Natural killer cell (primary cell): ENCODE measurements at regions not wholly inside any gene's neighbourhood (a gene's known extent, or its start where the extent isn't known, plus 50 kb on each side); places are given as distances from the start of the nearest gene placed in this dataset.
"Not testable (repeated sequence)": the region's sequence is repeated elsewhere in the genome, so short reads cannot be mapped to it uniquely, and the experiment has no call there.

ENCODE experiments used
- ATAC-seq, 3 donors: fragments of 150-1000 bp in 2 of 3; fragments of 200-7000 bp in 1 of 3; cut with Tn5 transposase; 1 replicate in 1 of 3; 2 replicates in 2 of 3; pipeline ENCODE4 v1.10.0; 2021; ENCODE audit warnings: mild to moderate bottlenecking in 2 of 3, moderate library complexity in 2 of 3
- DNase-seq, 2 donors: peaks; one replicate each; pipeline versions ENCODE4 v3.0.0 to v3.0.0-alpha.2; 2013 to 2021; ENCODE audit warnings: mixed read lengths in 1 of 2
- H3K27ac ChIP-seq: one replicate; pipeline ENCODE4 v1.5.1; 2013; ENCODE audit warnings: mild to moderate bottlenecking, low read length
- H3K27me3 ChIP-seq: one replicate; pipeline ENCODE4 v1.6.1; 2013; ENCODE audit warnings: low read length; ENCODE audit not compliant: control insufficient read depth, insufficient read depth
- H3K36me3 ChIP-seq: one replicate; pipeline ENCODE4 v1.6.1; 2013; ENCODE audit warnings: low read length; ENCODE audit not compliant: control insufficient read depth, insufficient read depth
- H3K4me1 ChIP-seq: one replicate; pipeline ENCODE4 v1.6.1; 2013; ENCODE audit warnings: low read length; ENCODE audit not compliant: control insufficient read depth, insufficient read depth
- H3K4me3 ChIP-seq: one replicate; pipeline ENCODE4 v1.5.1; 2013; ENCODE audit warnings: low read length
- H3K9me3 ChIP-seq: one replicate; pipeline ENCODE4 v1.6.1; 2013; ENCODE audit warnings: low read length; ENCODE audit not compliant: control insufficient read depth, insufficient read depth
- H3K27ac Mint-ChIP-seq, 2 donors: one replicate each; pipeline ENCODE4 v1.8.0; 2022; ENCODE audit warnings: mild to moderate bottlenecking in 2 of 2, mixed read lengths in 2 of 2, moderate library complexity in 1 of 2
- H3K27me3 Mint-ChIP-seq, 2 donors: one replicate each; pipeline ENCODE4 v1.8.0; 2022; ENCODE audit warnings: low read depth in 2 of 2, mixed read lengths in 2 of 2
- H3K36me3 Mint-ChIP-seq: one replicate; pipeline ENCODE4 v1.8.0; 2022; ENCODE audit warnings: mixed read lengths
- H3K4me1 Mint-ChIP-seq, 2 donors: one replicate each; pipeline ENCODE4 v1.8.0; 2022; ENCODE audit warnings: mixed read lengths in 2 of 2
- H3K4me3 Mint-ChIP-seq: one replicate; pipeline ENCODE4 v1.8.0; 2022; ENCODE audit warnings: mild to moderate bottlenecking, moderate library complexity, mixed read lengths
- H3K9me3 Mint-ChIP-seq, 2 donors: one replicate each; pipeline ENCODE4 v1.8.0; 2022; ENCODE audit warnings: mixed read lengths in 2 of 2
- WGBS: methylation state at CpG from one replicate; pipeline ENCODE4 v1.1.7; 2013; ENCODE audit warnings: missing lambda C conversion rate; ENCODE audit not compliant: insufficient coverage; 5-methylcytosine and 5-hydroxymethylcytosine counted together
- intact Hi-C: fragments of 100-400 bp; cut with micrococcal nuclease; formaldehyde crosslinking; loops from one replicate; pipeline ENCODE4 v1.14.2; 2022
- TF ChIP-seq, protein P1 (sequence below): fragments of 200-600 bp; IDR thresholded peaks from one replicate; pipeline ENCODE4 v1.8.0; 2022; ENCODE audit warnings: antibody characterized with exemption

DNA sequence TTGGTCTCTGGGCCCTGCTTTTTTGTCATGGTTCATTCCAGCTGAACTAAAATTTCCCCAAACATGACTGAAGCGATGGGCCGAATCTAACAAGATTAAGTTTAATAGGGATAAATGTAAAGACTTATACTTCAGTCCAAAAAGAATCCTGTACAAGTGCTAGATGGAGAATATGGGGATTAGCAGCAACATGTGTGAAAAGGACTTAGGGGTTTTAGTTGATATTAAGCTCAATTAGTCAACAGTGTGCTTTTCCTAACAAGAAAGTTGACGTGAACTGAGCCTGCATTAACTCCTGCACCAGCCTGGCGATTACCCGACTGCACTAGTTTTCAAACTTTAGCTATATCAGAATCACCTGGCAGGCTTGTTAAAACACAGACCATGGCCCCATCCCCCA is 61.0 kb upstream of the BBX start:
- DNase-seq (no peak), ATAC-seq (no peak)
- Histone ChIP-seq H3K27me3 (no peaks in the 10 kb centered on the region), H3K4me3 (no peak overlapping the region), H3K36me3 (no peaks in the 10 kb centered on the region), H3K9me3 (no peaks in the 10 kb centered on the region), H3K4me1 (no peaks in the 10 kb centered on the region), H3K27ac (no peak overlapping the region)
- no peaks in the 10 kb centered on the region for H3K9me3 Mint-ChIP-seq
- peaks cover 6 to 10% of the 10 kb centered on the region in 2 donors for H3K27me3 Mint-ChIP-seq
- WGBS: 96% methylated on average over 5 of the region's 5 CpGs
- no peaks in the 10 kb centered on the region for H3K36me3 Mint-ChIP-seq
- no peak overlapping the region for H3K4me3 Mint-ChIP-seq
- H3K27ac Mint-ChIP-seq: no peak overlapping the region
- intact Hi-C loops: no loop called here
- no peaks in the 10 kb centered on the region for H3K4me1 Mint-ChIP-seq
- TF ChIP-seq, protein P1, sequence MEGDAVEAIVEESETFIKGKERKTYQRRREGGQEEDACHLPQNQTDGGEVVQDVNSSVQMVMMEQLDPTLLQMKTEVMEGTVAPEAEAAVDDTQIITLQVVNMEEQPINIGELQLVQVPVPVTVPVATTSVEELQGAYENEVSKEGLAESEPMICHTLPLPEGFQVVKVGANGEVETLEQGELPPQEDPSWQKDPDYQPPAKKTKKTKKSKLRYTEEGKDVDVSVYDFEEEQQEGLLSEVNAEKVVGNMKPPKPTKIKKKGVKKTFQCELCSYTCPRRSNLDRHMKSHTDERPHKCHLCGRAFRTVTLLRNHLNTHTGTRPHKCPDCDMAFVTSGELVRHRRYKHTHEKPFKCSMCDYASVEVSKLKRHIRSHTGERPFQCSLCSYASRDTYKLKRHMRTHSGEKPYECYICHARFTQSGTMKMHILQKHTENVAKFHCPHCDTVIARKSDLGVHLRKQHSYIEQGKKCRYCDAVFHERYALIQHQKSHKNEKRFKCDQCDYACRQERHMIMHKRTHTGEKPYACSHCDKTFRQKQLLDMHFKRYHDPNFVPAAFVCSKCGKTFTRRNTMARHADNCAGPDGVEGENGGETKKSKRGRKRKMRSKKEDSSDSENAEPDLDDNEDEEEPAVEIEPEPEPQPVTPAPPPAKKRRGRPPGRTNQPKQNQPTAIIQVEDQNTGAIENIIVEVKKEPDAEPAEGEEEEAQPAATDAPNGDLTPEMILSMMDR: no peak

DNA sequence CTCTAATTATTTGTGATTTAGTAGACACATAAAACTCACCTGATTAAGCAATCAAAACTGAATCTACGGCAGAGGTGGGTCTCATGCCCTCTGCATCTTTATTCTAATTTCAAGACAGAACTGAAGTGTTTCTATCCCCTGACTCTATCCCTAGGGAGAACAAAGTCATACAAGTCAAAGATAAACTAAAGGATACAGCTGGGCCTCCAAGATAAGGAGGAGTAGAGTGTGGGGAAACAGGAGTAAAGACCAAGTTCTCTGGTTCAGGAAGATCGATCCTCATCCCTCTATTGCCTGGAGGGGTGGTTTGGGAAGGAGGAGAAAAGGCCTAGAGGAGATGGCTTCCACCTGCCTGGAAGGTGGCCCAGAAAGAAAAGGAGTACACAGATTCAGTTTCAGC is 58.7 kb upstream of the BBX start:
- no peak overlapping the region for H3K27ac Mint-ChIP-seq
- ATAC-seq (no peak), DNase-seq (no peak)
- Histone ChIP-seq H3K27ac (no peak overlapping the region), H3K4me1 (no peaks in the 10 kb centered on the region), H3K4me3 (no peak overlapping the region), H3K36me3 (no peaks in the 10 kb centered on the region), H3K9me3 (no peaks in the 10 kb centered on the region), H3K27me3 (no peaks in the 10 kb centered on the region)
- intact Hi-C loops: no loop called here
- H3K4me3 Mint-ChIP-seq: no peak overlapping the region
- TF ChIP-seq, protein P1: no peak
- no peaks in the 10 kb centered on the region for H3K4me1 Mint-ChIP-seq
- H3K9me3 Mint-ChIP-seq: no peaks in the 10 kb centered on the region
- no peaks in the 10 kb centered on the region for H3K36me3 Mint-ChIP-seq
- peaks cover 7 to 10% of the 10 kb centered on the region in 2 donors for H3K27me3 Mint-ChIP-seq
- WGBS: 82% methylated on average over 2 of the region's 2 CpGs

DNA sequence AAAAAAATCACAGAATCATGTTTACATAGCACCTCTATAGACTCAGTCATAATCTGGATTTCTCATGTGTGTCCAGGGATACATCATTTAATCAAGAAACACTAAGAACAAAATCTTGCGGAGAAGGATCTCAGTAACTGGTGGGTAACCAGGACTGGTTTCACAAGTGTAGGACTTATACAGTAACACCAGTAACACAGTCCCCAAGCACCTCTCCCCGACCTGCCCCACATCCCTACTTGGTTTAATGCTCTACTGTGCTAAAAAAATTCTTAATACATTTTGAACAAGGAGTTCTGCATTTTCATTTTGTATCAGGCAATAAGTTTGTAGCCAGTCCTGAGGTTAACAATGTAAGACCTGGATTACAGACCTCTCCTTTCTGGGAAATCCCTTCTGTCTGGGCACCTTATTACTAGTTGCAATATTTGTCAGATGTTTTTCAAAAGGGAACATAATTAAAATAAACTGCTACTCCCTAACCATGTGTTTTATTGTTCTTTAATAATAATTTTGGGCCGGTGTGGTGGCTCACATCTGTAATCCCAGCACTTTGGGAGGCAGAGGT is 57.6 kb upstream of the BBX start:
- Mint-ChIP-seq H3K9me3 (no peaks in the 10 kb centered on the region), H3K4me1 (no peaks in the 10 kb centered on the region), H3K27ac (no peak overlapping the region), H3K27me3 (peaks cover 14% of the 10 kb centered on the region in 2 donors), H3K4me3 (no peak overlapping the region), H3K36me3 (no peaks in the 10 kb centered on the region)
- H3K27me3 ChIP-seq: no peaks in the 10 kb centered on the region
- intact Hi-C loops: no loop called here
- ATAC-seq (no peak), DNase-seq (no peak)
- H3K4me3 ChIP-seq: no peak overlapping the region
- H3K4me1 ChIP-seq: no peaks in the 10 kb centered on the region
- 84% methylated on average over 2 of the region's 3 CpGs for whole genome bisulfite sequencing
- H3K36me3 ChIP-seq: no peaks in the 10 kb centered on the region
- no peaks in the 10 kb centered on the region for H3K9me3 ChIP-seq
- TF ChIP-seq, protein P1: no peak
- H3K27ac ChIP-seq: no peak overlapping the region

DNA sequence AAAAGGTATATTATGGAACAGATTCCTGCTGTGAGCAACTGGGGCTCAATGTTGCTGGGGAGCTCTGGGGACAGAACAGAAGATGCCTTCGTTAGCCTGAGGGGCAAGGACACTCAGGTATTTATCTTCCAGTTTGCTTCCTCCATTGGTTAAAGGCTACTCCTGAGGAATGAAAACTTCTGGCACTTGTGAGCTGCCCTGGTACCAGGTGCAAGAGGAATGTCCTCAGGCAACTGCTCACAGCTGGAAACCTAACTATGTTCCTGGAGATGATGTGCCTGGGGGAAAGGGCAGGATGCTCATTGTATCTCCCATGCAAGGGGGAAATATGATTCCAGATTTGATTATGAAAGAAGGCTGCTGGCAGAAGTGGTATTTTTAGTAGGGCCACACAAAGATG is 54.0 kb upstream of the BBX start:
- no peaks in the 10 kb centered on the region for H3K9me3 ChIP-seq
- H3K27ac ChIP-seq: no peak overlapping the region
- H3K4me1 Mint-ChIP-seq: no peaks in the 10 kb centered on the region
- no peak overlapping the region for H3K27ac Mint-ChIP-seq
- DNase-seq (no peak), ATAC-seq (no peak)
- no peaks in the 10 kb centered on the region for H3K27me3 ChIP-seq
- H3K9me3 Mint-ChIP-seq: peaks cover 0 to 5% of the 10 kb centered on the region in 2 donors
- no peaks in the 10 kb centered on the region for H3K4me1 ChIP-seq
- no peak overlapping the region for H3K4me3 ChIP-seq
- intact Hi-C loops: no loop called here
- no peaks in the 10 kb centered on the region for H3K36me3 Mint-ChIP-seq
- TF ChIP-seq, protein P1: no peak
- WGBS: 78% methylated on average over 1 of the region's 1 CpG
- peaks cover 34 to 39% of the 10 kb centered on the region in 2 donors for H3K27me3 Mint-ChIP-seq
- no peak overlapping the region for H3K4me3 Mint-ChIP-seq
- H3K36me3 ChIP-seq: no peaks in the 10 kb centered on the region

DNA sequence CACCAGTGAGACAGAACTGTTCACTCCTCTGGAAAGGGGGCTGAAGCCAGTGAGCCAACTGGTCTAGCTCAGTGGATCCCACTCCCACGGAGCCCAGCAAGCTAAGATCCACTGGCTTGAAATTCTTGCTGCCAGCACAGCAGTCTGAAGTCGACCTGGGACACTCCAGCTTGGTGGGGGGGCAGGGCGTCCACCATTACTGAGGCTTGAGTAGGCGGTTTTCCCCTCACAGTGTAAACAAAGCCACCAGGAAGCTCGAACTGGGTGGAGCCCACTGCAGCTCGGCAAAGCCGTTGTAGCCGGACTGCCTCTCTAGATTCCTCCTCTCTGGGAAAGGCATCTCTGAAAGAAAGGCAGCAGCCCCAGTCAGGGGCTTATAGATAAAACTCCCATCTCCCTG is 52.3 kb upstream of the BBX start:
- H3K4me3 Mint-ChIP-seq, H3K4me1 Mint-ChIP-seq, H3K36me3 Mint-ChIP-seq, H3K27ac Mint-ChIP-seq, H3K36me3 ChIP-seq, intact Hi-C loops, ATAC-seq, H3K9me3 Mint-ChIP-seq, H3K4me1 ChIP-seq, H3K27ac ChIP-seq, DNase-seq, H3K27me3 ChIP-seq, H3K4me3 ChIP-seq, H3K9me3 ChIP-seq: not testable (repeated sequence)
- 78% methylated on average over 8 of the region's 8 CpGs for WGBS
- peaks cover 26 to 50% of the 10 kb centered on the region in 2 donors for H3K27me3 Mint-ChIP-seq
